ENCODE measurements at regions not wholly inside any gene's neighbourhood (a gene's known extent, or its start where the extent isn't known, plus 50 kb on each side); places are given as distances from the start of the nearest gene placed in this dataset.
"Not testable (repeated sequence)": the region's sequence is repeated elsewhere in the genome, so short reads cannot be mapped to it uniquely, and the experiment has no call there.

DNA sequence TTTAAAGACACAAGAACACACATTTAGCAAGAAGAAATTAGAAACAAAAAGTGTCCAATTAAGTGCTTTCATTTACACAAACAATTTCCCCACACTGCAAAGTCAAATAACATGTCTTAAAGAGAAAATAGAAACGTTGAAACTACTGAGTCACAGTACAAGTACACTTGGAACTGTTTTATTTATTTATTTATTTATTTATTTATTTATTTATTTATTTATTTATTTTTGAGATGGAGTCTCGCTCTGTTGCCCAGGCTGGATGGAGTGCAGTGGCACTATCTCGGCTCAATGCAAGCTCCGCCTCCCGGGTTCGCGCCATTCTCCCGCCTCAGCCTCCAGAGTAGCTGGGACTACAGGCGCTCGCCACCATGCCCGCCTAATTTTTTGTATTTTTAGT is 363.9 kb downstream of the MRPS30 start:
- TF ChIP-seq, protein P1, sequence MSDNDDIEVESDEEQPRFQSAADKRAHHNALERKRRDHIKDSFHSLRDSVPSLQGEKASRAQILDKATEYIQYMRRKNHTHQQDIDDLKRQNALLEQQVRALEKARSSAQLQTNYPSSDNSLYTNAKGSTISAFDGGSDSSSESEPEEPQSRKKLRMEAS (CRISPR knock-in tag; IDR thresholded peaks at IDR 0.05), result not testable (repeated sequence)
- TF ChIP-seq, protein P2, sequence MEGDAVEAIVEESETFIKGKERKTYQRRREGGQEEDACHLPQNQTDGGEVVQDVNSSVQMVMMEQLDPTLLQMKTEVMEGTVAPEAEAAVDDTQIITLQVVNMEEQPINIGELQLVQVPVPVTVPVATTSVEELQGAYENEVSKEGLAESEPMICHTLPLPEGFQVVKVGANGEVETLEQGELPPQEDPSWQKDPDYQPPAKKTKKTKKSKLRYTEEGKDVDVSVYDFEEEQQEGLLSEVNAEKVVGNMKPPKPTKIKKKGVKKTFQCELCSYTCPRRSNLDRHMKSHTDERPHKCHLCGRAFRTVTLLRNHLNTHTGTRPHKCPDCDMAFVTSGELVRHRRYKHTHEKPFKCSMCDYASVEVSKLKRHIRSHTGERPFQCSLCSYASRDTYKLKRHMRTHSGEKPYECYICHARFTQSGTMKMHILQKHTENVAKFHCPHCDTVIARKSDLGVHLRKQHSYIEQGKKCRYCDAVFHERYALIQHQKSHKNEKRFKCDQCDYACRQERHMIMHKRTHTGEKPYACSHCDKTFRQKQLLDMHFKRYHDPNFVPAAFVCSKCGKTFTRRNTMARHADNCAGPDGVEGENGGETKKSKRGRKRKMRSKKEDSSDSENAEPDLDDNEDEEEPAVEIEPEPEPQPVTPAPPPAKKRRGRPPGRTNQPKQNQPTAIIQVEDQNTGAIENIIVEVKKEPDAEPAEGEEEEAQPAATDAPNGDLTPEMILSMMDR (IDR thresholded peaks at IDR 0.05), result not testable (repeated sequence)
- TF ChIP-seq, protein P3, sequence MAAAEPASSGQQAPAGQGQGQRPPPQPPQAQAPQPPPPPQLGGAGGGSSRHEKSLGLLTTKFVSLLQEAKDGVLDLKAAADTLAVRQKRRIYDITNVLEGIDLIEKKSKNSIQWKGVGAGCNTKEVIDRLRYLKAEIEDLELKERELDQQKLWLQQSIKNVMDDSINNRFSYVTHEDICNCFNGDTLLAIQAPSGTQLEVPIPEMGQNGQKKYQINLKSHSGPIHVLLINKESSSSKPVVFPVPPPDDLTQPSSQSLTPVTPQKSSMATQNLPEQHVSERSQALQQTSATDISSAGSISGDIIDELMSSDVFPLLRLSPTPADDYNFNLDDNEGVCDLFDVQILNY (CRISPR knock-in tag; IDR thresholded peaks at IDR 0.05), result not testable (repeated sequence)
- TF ChIP-seq GABPB1, ZNF232 (CRISPR knock-in tag; IDR thresholded peaks at IDR 0.05): not testable (repeated sequence)
- TF ChIP-seq, protein P4, sequence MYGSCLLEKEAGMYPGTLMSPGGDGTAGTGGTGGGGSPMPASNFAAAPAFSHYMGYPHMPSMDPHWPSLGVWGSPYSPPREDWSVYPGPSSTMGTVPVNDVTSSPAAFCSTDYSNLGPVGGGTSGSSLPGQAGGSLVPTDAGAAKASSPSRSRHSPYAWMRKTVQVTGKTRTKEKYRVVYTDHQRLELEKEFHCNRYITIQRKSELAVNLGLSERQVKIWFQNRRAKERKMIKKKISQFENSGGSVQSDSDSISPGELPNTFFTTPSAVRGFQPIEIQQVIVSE (CRISPR knock-in tag; IDR thresholded peaks at IDR 0.05; ENCODE audit: borderline replicate concordance), result not testable (repeated sequence)

All from WTC11 (cell line).